ENCODE measurements at regions not wholly inside any gene's neighbourhood (a gene's known extent, or its start where the extent isn't known, plus 50 kb on each side); places are given as distances from the start of the nearest gene placed in this dataset.

- no peak for TF ChIP-seq CTCF (IDR thresholded peaks at IDR 0.05; ENCODE audit: borderline replicate concordance, extremely low read depth, low read length, poor library complexity, severe bottlenecking)
- TF ChIP-seq EZH2 (IDR thresholded peaks at IDR 0.05; ENCODE audit: borderline replicate concordance, low read depth, low read length, severe bottlenecking): no peak
- no peak overlapping the region for H3K4me2 ChIP-seq (ENCODE audit: insufficient read depth, low read length)
- H3K27ac ChIP-seq (ENCODE audit: low read length): no peak overlapping the region
- H3K79me2 ChIP-seq (ENCODE audit: insufficient read depth, low read length): no peaks in the 10 kb centered on the region
- no peak overlapping the region for H3K4me3 ChIP-seq (ENCODE audit: low read depth in 1 of 2, low read length in 2 of 2)
- H3K36me3 ChIP-seq (ENCODE audit: insufficient read depth, low read length): no peaks in the 10 kb centered on the region
- H4K20me1 ChIP-seq (ENCODE audit: insufficient read depth, low read length): no peaks in the 10 kb centered on the region
- H3K4me1 ChIP-seq (ENCODE audit: insufficient read depth, low read length): no peaks in the 10 kb centered on the region
- peaks cover 8% of the 10 kb centered on the region for H3K27me3 ChIP-seq (ENCODE audit: insufficient read depth, low read length, poor library complexity)
- H3K9me3 ChIP-seq (ENCODE audit: insufficient read depth, low read length, severe bottlenecking): peaks cover 8% of the 10 kb centered on the region
- H2AFZ ChIP-seq (ENCODE audit: low read depth, low read length): no peak overlapping the region
- ATAC-seq (ENCODE audit: insufficient read depth, low read depth) (no peak), DNase-seq (no peak)
- H3K9ac ChIP-seq (ENCODE audit: low read depth, low read length): no peak overlapping the region
These were observed 71.9 kb downstream of the CHRNA1 start for GRCh38 chr2:174692256-174692919.

- Histone ChIP-seq H3K4me2 (ENCODE audit: insufficient read depth, low read length) (no peak overlapping the region), H3K36me3 (ENCODE audit: insufficient read depth, low read length) (no peaks in the 10 kb centered on the region), H3K9me3 (ENCODE audit: insufficient read depth, low read length, severe bottlenecking) (peaks cover 8% of the 10 kb centered on the region), H3K27me3 (ENCODE audit: insufficient read depth, low read length, poor library complexity) (peaks cover 8% of the 10 kb centered on the region), H3K9ac (ENCODE audit: low read depth, low read length) (no peak overlapping the region), H3K4me1 (ENCODE audit: insufficient read depth, low read length) (no peaks in the 10 kb centered on the region), H4K20me1 (ENCODE audit: insufficient read depth, low read length) (no peaks in the 10 kb centered on the region), H3K4me3 (ENCODE audit: low read depth in 1 of 2, low read length in 2 of 2) (no peak overlapping the region), H2AFZ (ENCODE audit: low read depth, low read length) (no peak overlapping the region), H3K27ac (ENCODE audit: low read length) (no peak overlapping the region), H3K79me2 (ENCODE audit: insufficient read depth, low read length) (no peaks in the 10 kb centered on the region)
- ATAC-seq (ENCODE audit: insufficient read depth, low read depth) (no peak), DNase-seq (no peak)
- TF ChIP-seq EZH2 (IDR thresholded peaks at IDR 0.05; ENCODE audit: borderline replicate concordance, low read depth, low read length, severe bottlenecking) (no peak), CTCF (IDR thresholded peaks at IDR 0.05; ENCODE audit: borderline replicate concordance, extremely low read depth, low read length, poor library complexity, severe bottlenecking) (no peak)
These were observed 73.0 kb downstream of the CHRNA1 start for GRCh38 chr2:174691201-174691779.

GRCh38 chr2:174690026-174690425, 74.2 kb downstream of the CHRNA1 start:
- H3K9ac ChIP-seq (ENCODE audit: low read depth, low read length): no peak overlapping the region
- no peaks in the 10 kb centered on the region for H3K4me1 ChIP-seq (ENCODE audit: insufficient read depth, low read length)
- no peak overlapping the region for H3K4me2 ChIP-seq (ENCODE audit: insufficient read depth, low read length)
- peaks cover 6% of the 10 kb centered on the region for H3K27me3 ChIP-seq (ENCODE audit: insufficient read depth, low read length, poor library complexity)
- H2AFZ ChIP-seq (ENCODE audit: low read depth, low read length): no peak overlapping the region
- ATAC-seq (ENCODE audit: insufficient read depth, low read depth) (no peak), DNase-seq (no peak)
- TF ChIP-seq EZH2 (IDR thresholded peaks at IDR 0.05; ENCODE audit: borderline replicate concordance, low read depth, low read length, severe bottlenecking) (no peak), CTCF (IDR thresholded peaks at IDR 0.05; ENCODE audit: borderline replicate concordance, extremely low read depth, low read length, poor library complexity, severe bottlenecking) (no peak)
- H3K27ac ChIP-seq (ENCODE audit: low read length): no peak overlapping the region
- H3K36me3 ChIP-seq (ENCODE audit: insufficient read depth, low read length): no peaks in the 10 kb centered on the region
- H3K79me2 ChIP-seq (ENCODE audit: insufficient read depth, low read length): no peaks in the 10 kb centered on the region
- no peaks in the 10 kb centered on the region for H4K20me1 ChIP-seq (ENCODE audit: insufficient read depth, low read length)
- no peak overlapping the region for H3K4me3 ChIP-seq (ENCODE audit: low read depth in 1 of 2, low read length in 2 of 2)
- H3K9me3 ChIP-seq (ENCODE audit: insufficient read depth, low read length, severe bottlenecking): peaks cover 8% of the 10 kb centered on the region
